ENCODE measurements at regions not wholly inside any gene's neighbourhood (a gene's known extent, or its start where the extent isn't known, plus 50 kb on each side); places are given as distances from the start of the nearest gene placed in this dataset.

GRCh38 chr13:40083841-40084240, 428.4 kb downstream of the COG6 start:
- no peak for DNase-seq

GRCh38 chr13:40084934-40085333, 429.5 kb downstream of the COG6 start:
- DNase-seq, result no peak

- no peak for DNase-seq
These were observed 431.9 kb downstream of the COG6 start for GRCh38 chr13:40087091-40088002.

- no peak for DNase-seq
These were observed 438.6 kb downstream of the COG6 start for GRCh38 chr13:40094056-40094455.

- DNase-seq, result no peak
These were observed 440.4 kb downstream of the COG6 start for GRCh38 chr13:40095695-40096356.

- DNase-seq, result no peak
These were observed 441.0 kb downstream of the COG6 start for GRCh38 chr13:40096357-40096901.

GRCh38 chr13:40098246-40098645, 442.8 kb downstream of the COG6 start:
- DNase-seq, result no peak

- DNase-seq, result no peak
These were observed 446.4 kb downstream of the COG6 start for GRCh38 chr13:40101708-40102359.

GRCh38 chr13:40102360-40102727, 446.9 kb downstream of the COG6 start:
- no peak for DNase-seq

GRCh38 chr13:40102854-40103253, 447.4 kb downstream of the COG6 start:
- DNase-seq, result no peak

GRCh38 chr13:40103864-40104263, 448.4 kb downstream of the COG6 start:
- no peak for DNase-seq

- DNase-seq, result no peak
These were observed 449.8 kb downstream of the COG6 start for GRCh38 chr13:40105231-40105630.

- DNase-seq, result no peak
These were observed 453.9 kb downstream of the COG6 start for GRCh38 chr13:40109351-40109844.

GRCh38 chr13:40113643-40114304, 458.3 kb downstream of the COG6 start:
- no peak for DNase-seq

GRCh38 chr13:40114305-40114896, 458.9 kb downstream of the COG6 start:
- no peak for DNase-seq

- DNase-seq, result no peak
These were observed 460.0 kb downstream of the COG6 start for GRCh38 chr13:40115426-40115825.

GRCh38 chr13:40116008-40116407, 460.5 kb downstream of the COG6 start:
- DNase-seq, result no peak

- DNase-seq, result no peak
These were observed 462.9 kb downstream of the COG6 start for GRCh38 chr13:40118337-40118736.

GRCh38 chr13:40119852-40120251, 464.4 kb downstream of the COG6 start:
- DNase-seq, result no peak

- DNase-seq, result no peak
These were observed 464.8 kb downstream of the COG6 start for GRCh38 chr13:40120288-40120687.

- no peak for DNase-seq
These were observed 465.3 kb downstream of the COG6 start for GRCh38 chr13:40120781-40121180.

- DNase-seq, result no peak
These were observed 466.3 kb downstream of the COG6 start for GRCh38 chr13:40121722-40122121.

Data from NCI-H187 treated with DMSO at 0.1 percent for 48 hours (cell line).